ENCODE measurements at regions not wholly inside any gene's neighbourhood (a gene's known extent, or its start where the extent isn't known, plus 50 kb on each side); places are given as distances from the start of the nearest gene placed in this dataset.

DNA sequence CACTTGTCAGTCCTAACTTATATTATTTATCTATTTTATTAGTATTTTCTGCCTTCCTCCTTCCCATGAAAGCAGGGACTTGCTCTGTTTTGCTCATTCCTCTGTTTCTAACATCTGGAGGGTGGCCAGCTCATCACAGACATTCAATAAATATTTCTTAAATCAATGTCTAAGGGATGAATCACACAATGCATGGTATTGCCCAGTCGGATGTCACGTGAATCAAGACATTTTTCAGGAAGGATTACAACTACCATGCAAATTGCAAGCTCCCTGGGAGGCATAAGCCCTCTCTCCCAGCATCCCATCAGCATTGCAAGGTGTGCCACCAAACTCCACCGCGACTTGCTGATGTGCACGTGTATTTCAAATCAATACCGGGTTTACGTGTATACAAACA, 146.6 kb upstream of the RNF32 start:
- H3K36me3 ChIP-seq (ENCODE audit: control insufficient read depth, insufficient read depth, low read length), result no peaks in the 10 kb centered on the region
- H3K36me3 Mint-ChIP-seq, result no peaks in the 10 kb centered on the region
- TF ChIP-seq, protein P1, sequence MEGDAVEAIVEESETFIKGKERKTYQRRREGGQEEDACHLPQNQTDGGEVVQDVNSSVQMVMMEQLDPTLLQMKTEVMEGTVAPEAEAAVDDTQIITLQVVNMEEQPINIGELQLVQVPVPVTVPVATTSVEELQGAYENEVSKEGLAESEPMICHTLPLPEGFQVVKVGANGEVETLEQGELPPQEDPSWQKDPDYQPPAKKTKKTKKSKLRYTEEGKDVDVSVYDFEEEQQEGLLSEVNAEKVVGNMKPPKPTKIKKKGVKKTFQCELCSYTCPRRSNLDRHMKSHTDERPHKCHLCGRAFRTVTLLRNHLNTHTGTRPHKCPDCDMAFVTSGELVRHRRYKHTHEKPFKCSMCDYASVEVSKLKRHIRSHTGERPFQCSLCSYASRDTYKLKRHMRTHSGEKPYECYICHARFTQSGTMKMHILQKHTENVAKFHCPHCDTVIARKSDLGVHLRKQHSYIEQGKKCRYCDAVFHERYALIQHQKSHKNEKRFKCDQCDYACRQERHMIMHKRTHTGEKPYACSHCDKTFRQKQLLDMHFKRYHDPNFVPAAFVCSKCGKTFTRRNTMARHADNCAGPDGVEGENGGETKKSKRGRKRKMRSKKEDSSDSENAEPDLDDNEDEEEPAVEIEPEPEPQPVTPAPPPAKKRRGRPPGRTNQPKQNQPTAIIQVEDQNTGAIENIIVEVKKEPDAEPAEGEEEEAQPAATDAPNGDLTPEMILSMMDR (IDR thresholded peaks at IDR 0.05), result no peak
- WGBS (ENCODE audit: insufficient coverage), result 95% methylated on average over 7 of the region's 7 CpGs
- H3K9me3 Mint-ChIP-seq, result no peaks in the 10 kb centered on the region
- no peak overlapping the region for H3K4me3 ChIP-seq (ENCODE audit: low read length)
- DNase-seq, result no peak
- intact Hi-C loops (cut with micrococcal nuclease), result no loop called here
- peaks cover 9 to 15% of the 10 kb centered on the region in 2 donors for H3K27me3 Mint-ChIP-seq (ENCODE audit: low read depth in 2 of 2)
- H3K4me1 Mint-ChIP-seq, result no peaks in the 10 kb centered on the region
- no peak overlapping the region for H3K27ac ChIP-seq (ENCODE audit: low read length)
- no peak overlapping the region for H3K27ac Mint-ChIP-seq
- no peak overlapping the region for H3K4me3 Mint-ChIP-seq
- H3K27me3 ChIP-seq (ENCODE audit: control insufficient read depth, insufficient read depth, low read length), result no peaks in the 10 kb centered on the region
- H3K4me1 ChIP-seq (ENCODE audit: control insufficient read depth, insufficient read depth, low read length), result no peaks in the 10 kb centered on the region
- no peaks in the 10 kb centered on the region for H3K9me3 ChIP-seq (ENCODE audit: control insufficient read depth, insufficient read depth, low read length)
- ATAC-seq, result no peak

DNA sequence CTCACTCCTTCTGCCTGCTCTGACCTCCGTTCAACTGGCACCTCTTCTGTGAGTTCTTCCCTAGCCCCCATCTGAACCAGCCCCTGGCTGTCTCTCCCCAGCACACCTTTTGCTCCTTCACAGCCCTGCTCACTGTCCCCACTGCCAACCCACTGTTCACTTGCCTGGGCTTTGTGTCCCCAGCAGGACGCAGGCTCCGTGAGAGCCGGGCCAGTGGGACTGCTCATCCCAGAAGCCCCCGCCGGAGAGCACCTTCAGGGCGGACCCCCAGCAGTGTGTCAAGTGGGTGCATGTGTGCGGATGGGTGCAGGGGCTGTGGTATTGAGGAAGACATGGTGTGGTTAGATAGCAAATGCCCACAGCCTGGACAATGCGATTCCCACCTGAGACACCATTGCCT, 148.4 kb upstream of the RNF32 start:
- Histone ChIP-seq H3K27ac (ENCODE audit: low read length) (no peak overlapping the region), H3K4me3 (ENCODE audit: low read length) (no peak overlapping the region), H3K4me1 (ENCODE audit: control insufficient read depth, insufficient read depth, low read length) (no peaks in the 10 kb centered on the region), H3K36me3 (ENCODE audit: control insufficient read depth, insufficient read depth, low read length) (no peaks in the 10 kb centered on the region), H3K9me3 (ENCODE audit: control insufficient read depth, insufficient read depth, low read length) (no peaks in the 10 kb centered on the region), H3K27me3 (ENCODE audit: control insufficient read depth, insufficient read depth, low read length) (no peaks in the 10 kb centered on the region)
- Mint-ChIP-seq H3K27ac (no peak overlapping the region), H3K4me3 (no peak overlapping the region), H3K36me3 (no peaks in the 10 kb centered on the region), H3K4me1 (no peaks in the 10 kb centered on the region), H3K27me3 (ENCODE audit: low read depth in 2 of 2) (peaks cover 12 to 15% of the 10 kb centered on the region in 2 donors), H3K9me3 (no peaks in the 10 kb centered on the region)
- DNase-seq, result no peak
- 83% methylated on average over 9 of the region's 9 CpGs for WGBS (ENCODE audit: insufficient coverage)
- intact Hi-C loops (cut with micrococcal nuclease), result no loop called here
- ATAC-seq, result no peak
- TF ChIP-seq, protein P1 (IDR thresholded peaks at IDR 0.05), result no peak

- H3K36me3 ChIP-seq (ENCODE audit: control insufficient read depth, insufficient read depth, low read length), result no peaks in the 10 kb centered on the region
- intact Hi-C loops (cut with micrococcal nuclease), result no loop called here
- TF ChIP-seq, protein P1 (IDR thresholded peaks at IDR 0.05), result no peak
- DNase-seq, result no peak
- ATAC-seq, result no peak
- 52% methylated on average over 4 of the region's 5 CpGs for WGBS (ENCODE audit: insufficient coverage)
- H3K36me3 Mint-ChIP-seq, result no peaks in the 10 kb centered on the region
- H3K9me3 Mint-ChIP-seq, result no peaks in the 10 kb centered on the region
- H3K27ac ChIP-seq (ENCODE audit: low read length), result no peak overlapping the region
- peaks cover 12 to 15% of the 10 kb centered on the region in 2 donors for H3K27me3 Mint-ChIP-seq (ENCODE audit: low read depth in 2 of 2)
- no peaks in the 10 kb centered on the region for H3K27me3 ChIP-seq (ENCODE audit: control insufficient read depth, insufficient read depth, low read length)
- no peak overlapping the region for H3K27ac Mint-ChIP-seq
- H3K9me3 ChIP-seq (ENCODE audit: control insufficient read depth, insufficient read depth, low read length), result no peaks in the 10 kb centered on the region
- no peaks in the 10 kb centered on the region for H3K4me1 ChIP-seq (ENCODE audit: control insufficient read depth, insufficient read depth, low read length)
- no peak overlapping the region for H3K4me3 Mint-ChIP-seq
- no peak overlapping the region for H3K4me3 ChIP-seq (ENCODE audit: low read length)
- H3K4me1 Mint-ChIP-seq, result no peaks in the 10 kb centered on the region
Observed at GRCh38 chr7:156491435-156491834, 149.1 kb upstream of the RNF32 start.

DNA sequence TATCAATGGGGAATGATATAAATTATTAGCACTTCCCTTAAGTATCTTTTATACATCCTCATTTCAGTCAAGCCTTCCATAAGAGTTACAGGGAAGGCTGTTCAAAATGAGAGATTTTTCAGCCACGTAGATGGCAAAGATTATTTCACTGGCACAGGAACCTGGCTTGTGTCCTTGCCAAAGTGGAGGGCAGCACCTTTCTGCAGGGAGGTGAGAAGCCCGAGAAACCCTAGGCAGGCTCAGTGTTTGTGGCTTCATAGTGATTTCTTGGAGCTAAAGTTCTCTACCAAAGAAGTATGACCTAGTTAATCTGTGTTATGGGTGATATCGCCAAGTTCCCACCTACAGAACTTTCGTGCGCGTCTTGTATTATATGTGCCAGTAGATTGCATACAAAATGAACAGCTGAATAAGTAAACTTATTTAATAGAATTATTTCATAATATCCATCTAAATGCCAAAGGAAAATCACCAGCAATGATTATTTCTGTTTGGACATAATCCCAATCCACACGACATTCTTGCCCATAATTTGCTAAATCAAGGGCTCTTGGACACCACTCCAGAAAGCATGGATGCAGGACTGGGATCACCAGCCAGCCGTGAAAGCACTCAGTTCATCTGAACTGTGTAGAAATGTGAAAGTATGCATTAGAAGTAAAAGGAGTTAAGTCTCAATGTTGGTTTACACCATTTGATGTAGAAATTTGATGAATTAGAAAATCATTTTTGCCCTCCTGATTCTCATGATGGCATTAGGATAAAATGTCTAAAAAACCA, 150.4 kb upstream of the RNF32 start:
- no peak overlapping the region for H3K27ac ChIP-seq (ENCODE audit: low read length)
- H3K4me3 ChIP-seq (ENCODE audit: low read length), result no peak overlapping the region
- Mint-ChIP-seq H3K9me3 (no peaks in the 10 kb centered on the region), H3K4me1 (no peaks in the 10 kb centered on the region), H3K27ac (no peak overlapping the region), H3K27me3 (ENCODE audit: low read depth in 2 of 2) (peaks cover 12 to 15% of the 10 kb centered on the region in 2 donors), H3K36me3 (no peaks in the 10 kb centered on the region), H3K4me3 (no peak overlapping the region)
- H3K9me3 ChIP-seq (ENCODE audit: control insufficient read depth, insufficient read depth, low read length), result no peaks in the 10 kb centered on the region
- H3K27me3 ChIP-seq (ENCODE audit: control insufficient read depth, insufficient read depth, low read length), result no peaks in the 10 kb centered on the region
- TF ChIP-seq, protein P1 (IDR thresholded peaks at IDR 0.05), result no peak
- ATAC-seq (no peak), DNase-seq (no peak)
- no peaks in the 10 kb centered on the region for H3K4me1 ChIP-seq (ENCODE audit: control insufficient read depth, insufficient read depth, low read length)
- intact Hi-C loops (cut with micrococcal nuclease), result no loop called here
- H3K36me3 ChIP-seq (ENCODE audit: control insufficient read depth, insufficient read depth, low read length), result no peaks in the 10 kb centered on the region
- WGBS (ENCODE audit: insufficient coverage), result 92% methylated on average over 4 of the region's 8 CpGs

Measured in natural killer cell (primary cell).